IMR-90 (cell line): ENCODE measurements at regions not wholly inside any gene's neighbourhood (a gene's known extent, or its start where the extent isn't known, plus 50 kb on each side); places are given as distances from the start of the nearest gene placed in this dataset.

ENCODE experiments used
- BHLHE40 ChIP-seq: fragments of 150-350 bp; IDR thresholded peaks from 2 replicates; pipeline ENCODE4 v1.6.1; 2016; ENCODE audit warnings: mild to moderate bottlenecking, low read depth, low read length
- CEBPB ChIP-seq: IDR thresholded peaks from 2 replicates; pipeline ENCODE4 v1.6.1; 2012; ENCODE audit warnings: low read depth, low read length, improper control_type of control experiment
- MAFK ChIP-seq: IDR thresholded peaks from 2 replicates; pipeline ENCODE4 v1.6.1; 2012; ENCODE audit warnings: low read depth, low read length, improper control_type of control experiment
- POLR2A ChIP-seq: IDR thresholded peaks from 2 replicates; pipeline ENCODE4 v1.6.1; 2012; ENCODE audit warnings: mild to moderate bottlenecking, low read depth, low read length
- RCOR1 ChIP-seq: IDR thresholded peaks from 2 replicates; pipeline ENCODE4 v1.6.1; 2012; ENCODE audit warnings: mild to moderate bottlenecking, low read length, improper control_type of control experiment; ENCODE audit not compliant: insufficient replicate concordance
- RFX5 ChIP-seq: IDR thresholded peaks from 2 replicates; pipeline ENCODE4 v1.8.0; 2012; ENCODE audit warnings: low read depth, mild to moderate bottlenecking, low read length, moderate library complexity
- SMC3 ChIP-seq: fragments of 150-350 bp; IDR thresholded peaks from 2 replicates; pipeline ENCODE4 v1.6.1; 2016; ENCODE audit warnings: low read depth, mild to moderate bottlenecking, antibody characterized with exemption, low read length, moderate library complexity
- TF ChIP-seq, protein P1 (sequence below): conservative IDR thresholded peaks from 2 replicates; pipeline ENCODE4 v1.5.1; 2012; ENCODE audit warnings: mild to moderate bottlenecking, low read depth, low read length, improper control_type of control experiment

DNA sequence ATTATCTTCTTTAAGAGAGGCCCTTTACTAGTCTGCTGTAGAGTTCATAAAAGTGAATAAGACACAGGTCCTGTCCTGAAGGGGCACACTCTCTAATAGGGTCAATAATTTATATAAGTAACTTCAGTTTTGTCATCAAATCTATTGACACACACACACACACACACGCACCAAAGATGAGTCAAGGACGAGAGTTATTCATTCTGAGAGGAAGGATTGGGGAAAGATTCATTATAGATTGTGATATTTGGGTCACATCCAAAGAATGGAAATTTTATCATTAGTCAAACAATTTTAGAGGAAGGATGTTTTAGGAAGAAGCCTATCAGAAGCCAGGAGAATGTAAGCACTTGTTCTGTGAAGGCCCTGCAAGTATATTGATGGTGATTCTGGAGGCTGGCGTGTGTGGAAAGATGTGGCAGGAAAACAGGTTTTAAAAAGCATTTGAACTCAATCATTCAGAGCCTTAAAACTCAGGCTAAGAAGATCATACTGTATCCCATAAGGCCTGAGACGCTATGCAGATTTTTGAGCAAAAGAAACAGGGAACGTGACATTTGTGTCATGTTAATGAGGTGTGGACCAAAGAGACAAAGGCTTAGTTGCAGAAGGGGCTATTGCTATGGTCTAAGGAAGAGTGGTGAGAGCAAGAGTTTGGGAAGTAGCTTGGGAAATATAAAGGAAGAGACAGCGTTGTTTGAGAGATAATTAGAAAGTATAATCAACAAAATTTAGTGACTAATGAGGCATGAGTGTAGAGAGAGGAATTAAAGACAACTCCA lies 161.4 kb upstream of the PREP start:
- TF ChIP-seq BHLHE40 (no peak), RFX5 (no peak), POLR2A (no peak), RCOR1 (no peak), MAFK (no peak), CEBPB (no peak), SMC3 (no peak)
- TF ChIP-seq, protein P1, sequence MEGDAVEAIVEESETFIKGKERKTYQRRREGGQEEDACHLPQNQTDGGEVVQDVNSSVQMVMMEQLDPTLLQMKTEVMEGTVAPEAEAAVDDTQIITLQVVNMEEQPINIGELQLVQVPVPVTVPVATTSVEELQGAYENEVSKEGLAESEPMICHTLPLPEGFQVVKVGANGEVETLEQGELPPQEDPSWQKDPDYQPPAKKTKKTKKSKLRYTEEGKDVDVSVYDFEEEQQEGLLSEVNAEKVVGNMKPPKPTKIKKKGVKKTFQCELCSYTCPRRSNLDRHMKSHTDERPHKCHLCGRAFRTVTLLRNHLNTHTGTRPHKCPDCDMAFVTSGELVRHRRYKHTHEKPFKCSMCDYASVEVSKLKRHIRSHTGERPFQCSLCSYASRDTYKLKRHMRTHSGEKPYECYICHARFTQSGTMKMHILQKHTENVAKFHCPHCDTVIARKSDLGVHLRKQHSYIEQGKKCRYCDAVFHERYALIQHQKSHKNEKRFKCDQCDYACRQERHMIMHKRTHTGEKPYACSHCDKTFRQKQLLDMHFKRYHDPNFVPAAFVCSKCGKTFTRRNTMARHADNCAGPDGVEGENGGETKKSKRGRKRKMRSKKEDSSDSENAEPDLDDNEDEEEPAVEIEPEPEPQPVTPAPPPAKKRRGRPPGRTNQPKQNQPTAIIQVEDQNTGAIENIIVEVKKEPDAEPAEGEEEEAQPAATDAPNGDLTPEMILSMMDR: no peak
